EL (cell line): ENCODE measurements at regions not wholly inside any gene's neighbourhood (a gene's known extent, or its start where the extent isn't known, plus 50 kb on each side); places are given as distances from the start of the nearest gene placed in this dataset.

Experiments
- DNase-seq: peaks from one replicate; pipeline ENCODE4 v3.0.0-alpha.2; 2016

DNA sequence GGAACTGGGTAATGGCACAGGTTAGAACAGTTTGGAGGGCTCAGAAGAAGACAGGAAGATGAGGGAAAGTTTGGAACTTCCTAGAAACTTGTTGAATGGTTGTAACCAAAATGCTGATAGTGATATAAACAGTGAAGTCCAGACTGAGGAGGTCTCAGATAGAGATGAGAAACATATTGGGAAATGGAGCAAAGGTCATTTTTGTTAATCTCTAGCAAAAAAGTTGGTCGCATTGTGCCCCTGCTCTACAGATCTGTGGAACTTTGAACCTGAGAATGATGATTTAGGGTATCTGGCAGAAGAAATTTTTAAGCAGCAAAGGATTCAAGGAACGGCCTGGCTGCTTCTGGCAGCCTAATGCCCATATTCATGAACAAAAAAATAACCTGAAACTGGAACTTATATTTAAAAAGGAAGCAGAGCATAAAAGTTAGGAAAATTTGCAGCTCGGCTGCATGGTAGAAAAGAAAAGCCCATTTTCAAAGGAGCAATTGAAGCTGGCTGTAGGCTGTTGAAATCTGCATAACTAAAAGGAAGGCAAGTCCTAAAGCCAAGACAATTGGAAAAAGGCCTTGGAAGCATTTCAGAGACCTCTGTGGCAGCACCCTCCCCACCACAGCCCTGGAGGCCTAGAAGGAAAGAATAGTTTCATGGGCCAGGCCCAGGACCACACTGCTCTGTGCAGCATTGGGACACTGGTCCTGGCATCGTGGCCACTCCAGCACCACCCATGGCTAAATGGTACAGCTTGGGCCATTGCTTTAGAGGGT, 182.6 kb upstream of the CD96 start:
- DNase-seq = no peak

DNA sequence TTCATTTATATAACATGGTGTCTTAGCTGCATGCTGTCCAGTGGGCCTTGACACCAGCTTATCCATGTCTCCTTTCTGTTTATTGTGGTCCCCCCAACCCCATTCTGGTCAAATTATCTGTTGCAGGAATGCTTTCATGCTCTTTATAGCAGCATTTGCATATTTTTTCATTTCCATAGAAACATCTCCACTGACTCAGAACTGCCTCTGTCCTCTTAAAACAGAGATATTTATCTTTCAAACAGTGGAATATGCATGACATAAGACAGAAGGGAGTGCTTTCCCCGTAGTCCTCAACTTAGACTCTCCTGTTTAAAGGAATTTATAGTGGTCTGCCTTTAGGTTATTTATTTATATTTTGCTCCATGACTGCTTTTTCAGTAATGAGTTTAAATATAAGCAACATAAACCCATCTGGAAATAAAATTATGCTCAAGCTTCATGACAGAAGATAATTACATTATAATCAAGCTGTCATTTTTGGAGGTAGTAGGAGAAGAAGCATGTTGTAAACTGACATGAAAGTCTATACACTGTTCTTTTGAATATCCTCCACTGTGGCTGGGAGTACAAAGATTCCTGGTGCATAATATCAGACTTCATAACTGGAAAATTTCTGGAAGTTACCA, 179.5 kb upstream of the CD96 start:
- peak; percentile 8 for DNase-seq

DNA sequence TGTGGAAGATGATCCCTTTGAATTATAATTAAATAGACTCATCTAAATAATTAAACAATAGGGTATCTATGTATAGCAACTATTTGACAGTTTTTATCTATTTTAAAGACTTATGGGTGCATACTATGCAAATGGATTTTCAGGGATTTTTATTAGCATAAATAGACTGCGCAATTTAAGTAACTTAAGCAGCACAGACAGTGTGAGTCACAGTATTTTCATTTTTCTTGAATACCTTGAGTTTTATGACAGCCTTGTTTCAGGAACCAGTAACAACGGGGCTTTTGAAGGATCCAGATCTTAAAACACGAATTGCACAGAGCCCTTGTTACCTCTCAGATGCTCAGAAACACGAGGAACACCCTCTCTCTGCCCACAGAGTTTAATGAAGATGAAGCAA, 175.5 kb upstream of the CD96 start:
- DNase-seq = no peak

DNA sequence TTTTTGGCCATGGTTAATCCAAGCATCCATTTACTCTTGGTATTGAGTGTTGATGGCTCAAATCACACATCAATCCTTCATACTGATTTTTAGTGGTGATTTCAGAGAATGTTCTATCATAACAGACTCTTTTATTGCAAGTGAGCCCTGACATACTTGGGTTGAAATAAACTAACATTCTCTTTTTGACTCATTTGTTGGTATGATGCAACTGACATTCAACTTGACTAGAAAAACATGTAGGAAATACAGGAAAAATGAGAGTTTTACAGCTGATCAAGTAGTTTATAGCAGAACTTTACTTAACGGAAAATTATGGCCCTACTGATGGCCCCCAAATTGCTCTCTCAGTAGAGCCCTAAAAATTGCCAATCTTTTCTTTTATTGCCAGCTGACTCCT, 173.9 kb upstream of the CD96 start:
- no peak for DNase-seq

DNA sequence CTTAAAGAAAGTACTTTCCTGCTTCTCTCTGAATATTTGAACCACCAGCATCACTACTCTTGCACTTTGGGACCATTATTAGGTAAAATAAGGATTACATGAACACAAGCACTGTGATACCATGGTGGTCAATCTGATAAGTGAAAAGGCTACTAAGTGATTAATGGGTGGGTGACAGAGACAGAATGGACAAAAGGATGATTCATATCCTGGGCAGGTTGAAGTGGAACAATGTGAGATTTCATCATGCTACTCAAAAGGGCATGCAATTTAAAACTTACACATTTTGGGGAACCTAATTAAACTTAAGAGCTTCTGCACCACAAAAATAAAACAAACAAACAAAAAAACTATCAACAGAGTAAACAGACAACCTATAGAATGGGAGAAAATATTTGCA, 172.0 kb upstream of the CD96 start:
- DNase-seq = peak; percentile 21

DNA sequence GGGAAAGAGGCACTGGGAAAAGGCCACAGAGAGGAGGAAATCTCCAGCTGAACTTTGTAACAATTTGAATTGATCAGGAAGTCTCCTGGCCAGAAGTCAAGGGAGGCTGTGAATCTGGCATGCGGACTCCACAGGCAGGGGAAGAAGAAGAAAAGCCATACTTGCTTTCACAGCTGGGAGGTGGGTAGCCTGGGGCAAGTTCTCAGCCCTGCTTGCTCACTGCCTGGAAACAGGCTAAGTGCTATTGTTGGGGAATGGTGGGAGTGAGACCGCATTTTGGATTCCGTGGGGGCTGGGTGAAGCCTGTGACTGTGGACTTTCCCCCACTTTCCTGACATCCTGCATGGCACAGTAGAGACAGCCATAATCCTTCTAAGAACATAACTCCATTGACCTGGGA, 168.8 kb upstream of the CD96 start:
- no peak for DNase-seq

DNA sequence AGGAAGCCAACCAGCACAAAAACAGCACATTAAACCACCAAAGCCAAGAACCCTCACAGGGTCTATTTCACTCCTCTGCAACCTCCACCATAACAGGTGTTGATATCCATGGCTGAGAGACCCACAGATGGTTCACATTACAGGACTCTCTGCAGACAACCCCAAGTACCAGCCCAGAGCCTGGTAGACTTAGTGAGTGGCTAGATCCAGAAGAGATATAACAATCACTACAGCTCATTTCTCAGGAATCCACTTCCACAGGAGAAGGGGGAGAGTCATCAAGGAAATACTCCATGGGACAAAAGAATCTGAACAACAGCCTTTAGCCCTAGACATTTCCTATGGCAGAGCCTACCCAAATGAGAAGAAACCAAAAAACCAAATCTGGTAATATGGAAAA, 168.1 kb upstream of the CD96 start:
- peak; percentile 75 for DNase-seq

DNA sequence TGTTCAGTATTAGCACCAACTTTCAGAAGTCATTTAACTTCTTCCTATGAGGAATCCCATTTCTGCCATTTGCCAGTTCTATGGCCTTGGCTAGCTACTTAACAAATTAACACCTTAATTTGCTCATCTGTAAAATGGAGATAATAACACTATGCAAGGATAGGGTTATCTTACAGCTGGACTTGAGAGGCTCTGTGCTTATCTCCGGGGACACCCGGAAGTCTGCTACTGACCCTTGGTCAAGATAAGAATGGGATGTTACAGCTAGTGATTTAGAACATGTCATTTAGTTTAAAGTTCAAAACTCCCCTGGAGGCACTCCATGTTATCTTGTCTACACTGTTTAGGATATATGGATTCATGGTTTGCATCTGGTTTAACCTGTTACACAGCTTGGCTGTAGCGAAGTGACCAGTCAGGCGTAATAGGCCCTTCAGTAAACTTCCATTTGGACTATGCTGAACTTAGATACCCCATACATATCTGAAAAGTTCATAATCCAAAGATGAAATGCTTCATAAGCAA, 156.0 kb upstream of the CD96 start:
- no peak for DNase-seq

DNA sequence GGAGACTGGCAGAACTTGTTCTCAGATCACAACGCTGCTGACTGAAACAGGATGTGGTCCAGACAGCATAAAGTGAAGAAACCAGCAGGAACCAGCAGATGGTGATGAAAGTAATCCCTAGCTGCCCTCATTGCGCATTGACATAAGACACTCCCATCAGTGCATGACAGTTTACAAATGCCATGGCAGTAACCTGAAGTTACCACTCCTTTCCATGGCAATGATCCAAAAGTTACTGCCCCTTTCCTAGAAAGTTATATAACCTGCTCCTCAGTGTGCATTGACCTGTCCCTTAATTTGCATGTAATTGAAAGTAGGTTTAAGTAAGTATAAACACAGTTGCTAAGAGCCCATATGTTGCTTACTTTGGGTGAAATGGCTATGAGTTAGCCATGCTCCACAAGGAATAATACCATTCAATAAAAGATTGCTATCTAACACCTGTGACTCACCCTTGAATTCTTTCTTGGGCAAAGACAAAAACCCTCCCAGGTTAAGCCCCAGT, 149.1 kb upstream of the CD96 start:
- no peak for DNase-seq

DNA sequence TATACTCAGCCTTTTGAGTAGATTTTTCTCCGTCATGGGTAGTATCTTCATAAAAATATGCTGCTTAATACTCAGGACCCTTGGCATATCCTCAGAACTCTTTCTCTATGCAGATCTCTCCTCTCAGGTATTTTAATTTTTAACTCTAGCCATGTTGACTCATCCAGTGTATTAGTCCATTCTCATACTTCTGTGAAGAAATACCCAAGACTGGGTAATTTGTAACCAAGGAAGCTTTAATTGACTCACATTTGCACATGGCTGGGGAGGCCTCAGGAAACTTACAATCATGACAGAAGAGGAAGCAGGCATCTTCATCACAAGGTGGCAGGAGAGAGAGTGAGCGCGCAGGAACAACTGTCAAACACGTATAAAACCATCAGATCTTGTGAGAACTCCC, 129.3 kb upstream of the CD96 start:
- no peak for DNase-seq

DNA sequence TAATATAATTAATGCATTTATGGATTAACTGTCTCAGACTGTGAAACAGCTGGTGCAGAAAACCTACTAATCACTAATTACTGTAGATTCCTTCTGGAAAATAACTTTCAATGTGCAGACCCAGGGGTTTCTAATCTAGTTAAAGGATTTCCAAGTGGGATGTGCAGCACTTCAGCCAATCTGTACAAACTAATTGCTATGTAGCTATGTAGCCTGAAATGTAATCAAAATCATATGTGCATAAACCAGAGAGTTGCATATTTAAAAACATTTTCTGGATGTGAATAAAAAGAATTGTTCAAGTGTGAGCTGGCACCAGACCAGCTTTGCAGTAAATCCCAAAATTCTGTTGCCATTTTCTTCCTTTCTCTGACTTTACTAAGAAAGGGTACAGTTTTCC, 127.5 kb upstream of the CD96 start:
- no peak for DNase-seq

DNA sequence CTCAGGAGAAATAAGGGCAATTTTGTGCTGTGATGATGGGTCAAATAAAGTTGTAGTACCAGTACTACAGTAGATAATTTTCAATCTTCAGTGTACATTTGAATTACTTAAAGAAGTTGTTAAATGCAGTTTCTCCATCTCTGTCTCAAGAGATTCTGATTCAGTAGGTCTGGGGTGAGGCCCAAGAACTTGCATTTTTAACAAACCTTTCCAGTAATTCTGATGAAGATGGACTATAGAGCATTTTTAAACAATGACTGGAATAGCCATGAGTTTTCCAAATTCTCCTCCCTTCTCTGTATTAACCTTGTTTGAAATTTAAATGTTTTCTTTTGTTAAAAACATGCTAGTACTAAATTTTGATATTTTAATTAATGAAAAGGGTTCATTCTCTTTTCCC, 127.0 kb upstream of the CD96 start:
- DNase-seq = no peak

DNA sequence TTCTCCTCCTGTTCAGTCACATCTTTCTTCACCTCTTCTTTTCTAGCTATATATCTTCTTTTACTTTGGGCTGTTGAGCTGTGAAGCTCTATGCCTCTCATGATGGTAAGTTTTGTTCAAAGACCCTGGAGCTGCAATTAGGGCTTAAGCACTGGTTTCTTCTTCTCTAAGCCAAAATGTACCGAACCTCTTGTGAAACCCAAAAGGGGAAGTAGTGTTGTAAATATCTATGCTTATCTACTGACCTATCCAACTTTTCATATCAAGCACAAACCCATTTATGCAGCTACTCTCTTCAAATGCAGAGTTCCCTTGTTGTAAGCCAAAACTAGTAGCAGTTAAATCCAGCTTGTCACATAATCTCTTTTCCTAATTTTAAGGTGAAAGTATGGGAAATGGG, 123.6 kb upstream of the CD96 start:
- DNase-seq = no peak

DNA sequence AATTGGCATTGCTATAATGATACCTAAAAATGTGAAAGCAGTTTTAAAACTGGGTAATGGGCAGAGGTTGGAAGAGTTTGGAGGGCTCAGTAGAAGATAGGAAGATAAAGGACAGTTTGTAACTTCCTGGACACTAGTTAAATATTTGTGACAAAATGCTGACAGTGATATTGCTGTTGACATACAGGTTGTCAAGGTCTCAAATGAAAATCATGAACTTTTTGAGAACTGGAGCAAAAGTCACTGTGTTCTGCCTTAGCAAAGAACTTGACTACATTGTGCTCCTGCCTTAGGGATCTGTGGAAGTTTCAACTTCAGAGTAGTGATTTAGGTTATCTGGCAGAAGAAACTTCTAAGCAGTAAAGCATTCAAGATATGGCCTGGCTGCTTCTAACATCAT, 113.7 kb upstream of the CD96 start:
- DNase-seq = no peak

DNA sequence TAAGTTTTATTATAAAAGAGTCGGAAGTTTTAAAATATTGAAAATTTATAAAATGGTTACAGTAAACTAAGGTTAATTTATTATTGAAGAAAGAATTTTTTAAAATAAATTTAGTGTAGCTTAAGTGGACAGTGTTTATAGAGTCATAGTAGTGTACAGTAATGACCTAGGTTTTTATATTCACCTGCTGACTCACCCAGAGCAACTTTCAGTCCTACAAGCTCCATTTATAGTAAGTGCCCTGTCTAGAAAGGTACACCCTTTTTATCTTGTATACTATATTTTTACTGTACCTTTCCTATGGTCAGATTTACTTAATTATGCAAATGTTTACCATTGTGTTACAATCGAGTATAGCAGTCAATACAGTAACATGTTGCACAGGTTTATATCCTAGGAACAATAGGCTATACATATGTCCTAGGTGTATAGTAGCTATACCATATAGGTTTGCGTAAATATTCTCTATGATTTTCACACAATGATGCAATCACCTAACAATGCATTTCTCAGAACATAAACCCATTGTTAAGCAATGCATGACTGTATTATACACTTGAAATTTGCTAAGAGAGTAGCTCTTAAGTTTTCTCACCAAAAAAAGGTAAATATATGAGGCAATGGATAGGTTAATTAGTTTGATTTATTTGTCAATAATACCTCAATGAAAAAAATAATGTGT, 106.9 kb upstream of the CD96 start:
- DNase-seq = no peak

DNA sequence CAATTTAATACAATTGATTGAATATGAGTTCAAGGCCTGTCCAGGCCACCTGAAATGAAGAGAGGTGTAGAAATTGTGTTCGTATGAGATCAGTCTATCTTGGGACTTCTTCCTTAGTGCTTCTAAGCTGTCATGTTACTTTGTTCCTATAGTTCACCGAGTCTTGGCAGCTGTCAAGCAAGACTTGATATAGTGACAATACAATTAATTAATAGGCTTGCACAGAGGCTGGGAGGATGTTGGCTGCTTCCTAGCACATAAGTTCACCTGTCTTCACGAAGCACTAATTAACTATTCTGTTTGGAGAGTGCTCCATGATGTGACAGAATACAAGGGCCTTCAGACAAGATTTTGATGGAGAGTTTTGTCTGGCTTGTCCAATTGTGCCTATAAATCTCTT, 103.7 kb upstream of the CD96 start:
- no peak for DNase-seq

DNA sequence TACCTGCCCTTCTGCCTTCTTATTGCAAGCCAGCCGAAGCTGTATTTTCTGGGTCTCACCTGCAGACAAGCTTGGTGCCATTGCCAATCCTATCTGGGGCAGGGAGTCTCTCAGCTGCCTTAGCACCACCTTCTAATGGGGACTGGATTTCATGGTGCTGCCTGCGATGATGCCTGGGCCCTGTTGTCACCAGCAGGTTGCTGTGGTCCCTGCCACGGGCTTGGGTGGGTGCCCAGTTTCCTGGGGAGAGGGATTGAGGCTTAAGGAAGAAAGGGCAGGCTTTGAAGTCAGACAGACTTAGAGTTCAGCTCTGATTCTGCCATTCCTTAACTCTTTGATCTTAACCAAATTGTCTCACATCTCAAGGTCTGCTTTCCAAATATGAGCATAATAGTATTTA, 87.4 kb upstream of the CD96 start:
- DNase-seq = no peak

DNA sequence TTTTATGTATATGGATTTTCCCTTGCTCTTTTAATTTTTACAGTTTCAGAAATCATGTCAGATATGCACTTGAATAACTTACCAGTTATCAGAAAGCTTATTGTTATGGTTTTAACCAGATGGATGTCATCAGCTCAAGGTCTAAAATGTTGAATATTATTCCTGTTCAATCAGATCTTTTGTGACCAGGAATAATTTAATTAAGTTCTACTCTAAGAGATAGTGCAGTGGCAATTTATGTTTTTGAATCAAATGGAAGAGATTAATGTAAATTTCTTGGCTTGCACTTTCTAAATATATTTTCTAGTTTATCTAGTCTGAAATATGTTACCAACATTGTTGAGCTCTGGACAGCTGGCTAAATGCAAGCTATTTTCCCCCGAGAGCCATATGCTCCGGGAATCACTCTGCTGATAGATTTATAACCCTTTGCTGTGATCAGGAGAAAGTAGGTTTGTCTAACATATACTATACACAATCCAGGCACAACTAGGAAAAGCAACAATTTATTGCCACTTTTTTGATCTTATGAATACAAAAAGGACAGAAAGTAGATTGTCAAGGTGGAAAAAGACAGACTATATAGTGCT, 76.8 kb upstream of the CD96 start:
- no peak for DNase-seq

DNA sequence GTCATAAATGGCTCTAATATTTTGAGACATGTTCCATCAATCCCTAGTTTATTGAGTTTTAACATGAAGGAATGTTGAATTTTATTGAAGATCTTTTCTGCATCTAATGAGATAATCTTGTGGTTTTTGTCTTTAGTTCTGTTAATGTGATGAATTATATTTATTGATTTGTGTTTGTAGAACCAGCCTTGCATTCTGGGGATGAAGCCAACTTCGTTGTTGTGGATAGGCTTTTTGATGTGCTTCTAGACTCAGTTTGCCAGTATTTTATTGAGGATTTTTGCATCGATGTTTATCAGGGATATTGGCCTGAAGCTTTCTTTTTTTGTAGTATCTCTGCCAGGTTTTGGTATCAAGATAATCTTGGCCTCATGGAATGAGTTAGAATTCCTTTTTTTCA, 72.0 kb upstream of the CD96 start:
- no peak for DNase-seq

DNA sequence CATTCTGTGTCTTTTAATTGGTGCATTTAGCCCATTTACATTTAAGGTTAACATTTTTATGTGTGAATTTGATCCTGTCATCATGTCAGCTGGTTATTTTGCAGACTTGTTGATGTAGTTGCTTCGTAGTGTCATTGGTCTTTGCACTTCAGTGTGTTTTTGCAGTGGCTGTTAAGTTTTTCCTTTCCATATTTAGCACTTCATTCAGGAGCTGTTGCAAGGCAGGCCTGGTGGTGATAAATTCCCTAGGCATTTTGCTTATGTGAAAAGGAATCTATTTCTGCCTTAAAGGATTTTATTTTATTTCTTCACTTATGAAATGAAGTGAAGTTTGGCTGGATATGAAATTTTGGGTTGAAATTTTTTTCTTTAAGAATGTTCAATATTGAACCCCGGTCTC, 70.2 kb upstream of the CD96 start:
- DNase-seq = no peak

DNA sequence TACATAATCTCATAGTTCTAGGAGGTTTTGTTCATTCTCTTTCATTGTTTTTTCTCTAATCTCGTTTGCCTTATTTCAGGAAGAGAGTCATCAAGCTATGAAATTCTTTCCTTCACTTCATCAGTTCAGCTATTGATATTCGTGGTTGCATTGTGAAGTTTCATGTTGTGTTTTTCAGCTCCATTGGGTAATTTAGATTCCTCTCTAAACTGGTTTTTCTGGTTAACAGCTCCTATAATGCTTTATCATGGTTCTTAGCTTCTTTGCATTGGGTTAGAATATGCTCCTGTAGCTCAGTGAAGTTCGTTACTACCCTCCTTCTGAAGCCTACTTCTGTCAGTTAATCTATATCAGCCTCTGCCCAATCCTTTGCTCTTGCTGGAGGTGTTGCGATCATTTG, 69.4 kb upstream of the CD96 start:
- no peak for DNase-seq

DNA sequence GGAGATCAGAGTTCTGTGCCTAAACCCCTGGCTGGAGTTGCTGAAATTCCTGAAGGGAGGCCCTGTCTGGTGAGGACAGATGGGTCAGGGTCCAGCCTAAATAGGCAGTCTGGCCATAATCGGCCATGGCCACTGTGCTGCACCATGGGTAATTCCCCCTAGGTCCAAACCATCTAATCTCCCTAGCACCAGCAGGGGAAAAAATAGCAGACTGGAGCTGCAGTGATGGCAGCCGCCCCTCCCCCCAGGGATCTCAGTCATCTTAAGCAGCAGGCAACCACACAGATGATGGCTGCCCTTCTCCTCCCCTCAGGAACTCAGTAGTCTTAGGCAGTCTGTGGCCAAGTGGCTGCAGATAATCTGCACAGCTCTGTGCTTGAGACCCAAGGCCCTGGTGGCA, 68.4 kb upstream of the CD96 start:
- no peak for DNase-seq

DNA sequence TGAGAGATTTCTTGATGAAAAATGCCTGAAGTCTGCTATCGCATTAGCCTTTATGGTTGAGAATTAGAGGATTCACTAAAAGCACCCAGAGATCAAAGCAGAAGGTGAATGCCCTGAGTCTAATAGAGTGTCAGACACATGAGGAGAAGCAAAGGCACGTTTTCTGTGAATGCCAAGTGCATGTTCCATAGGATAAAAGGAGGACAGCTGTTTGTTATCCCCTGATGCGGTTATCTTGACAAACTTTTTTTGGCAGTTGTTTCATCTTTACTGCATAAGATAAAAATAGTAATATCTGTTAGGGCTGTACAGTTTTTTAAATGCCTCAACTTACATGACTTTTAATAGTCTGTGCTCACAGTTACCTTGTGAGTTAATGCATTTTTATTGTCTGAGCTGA, 65.3 kb upstream of the CD96 start:
- no peak for DNase-seq

DNA sequence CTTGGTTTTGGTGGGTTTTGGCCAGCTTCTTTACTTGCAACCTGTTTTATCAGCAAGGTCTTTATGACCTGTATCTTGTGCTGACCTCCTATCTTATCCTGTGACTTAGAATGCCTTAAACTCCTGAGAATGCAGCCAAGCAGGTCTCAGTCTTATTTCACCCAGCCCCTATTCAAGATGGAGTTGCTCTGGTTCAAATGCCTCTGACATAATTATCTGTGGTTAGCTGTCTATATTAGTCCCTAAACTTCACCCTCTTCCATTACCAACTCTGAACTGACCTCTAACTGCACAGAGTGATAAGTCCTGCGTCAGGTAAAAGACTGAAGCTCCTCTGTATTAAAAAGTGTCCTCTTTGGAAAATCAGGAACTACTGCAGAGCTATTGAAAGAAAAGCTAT, 61.9 kb upstream of the CD96 start:
- DNase-seq = no peak
